Peyer's patch (tissue), 4 donors: ENCODE measurements at regions not wholly inside any gene's neighbourhood (a gene's known extent, or its start where the extent isn't known, plus 50 kb on each side); places are given as distances from the start of the nearest gene placed in this dataset.

ENCODE experiments used
- CTCF ChIP-seq, 6 experiments: fragments of 450-650 bp in 4 of 6; fragments of 200-600 bp in 2 of 6; sonication (generic) in 1 of 6; IDR thresholded peaks; one replicate each; pipeline ENCODE4 v1.5.1; 2017 to 2019; ENCODE audit warnings: antibody characterized with exemption in 6 of 6, mild to moderate bottlenecking in 3 of 6, moderate library complexity in 1 of 6
- POLR2A ChIP-seq, 2 donors: fragments of 450-650 bp; IDR thresholded peaks; one replicate each; pipeline ENCODE4 v1.5.1; 2017; ENCODE audit warnings: antibody characterized with exemption in 2 of 2, mild to moderate bottlenecking in 2 of 2, moderate library complexity in 2 of 2

DNA sequence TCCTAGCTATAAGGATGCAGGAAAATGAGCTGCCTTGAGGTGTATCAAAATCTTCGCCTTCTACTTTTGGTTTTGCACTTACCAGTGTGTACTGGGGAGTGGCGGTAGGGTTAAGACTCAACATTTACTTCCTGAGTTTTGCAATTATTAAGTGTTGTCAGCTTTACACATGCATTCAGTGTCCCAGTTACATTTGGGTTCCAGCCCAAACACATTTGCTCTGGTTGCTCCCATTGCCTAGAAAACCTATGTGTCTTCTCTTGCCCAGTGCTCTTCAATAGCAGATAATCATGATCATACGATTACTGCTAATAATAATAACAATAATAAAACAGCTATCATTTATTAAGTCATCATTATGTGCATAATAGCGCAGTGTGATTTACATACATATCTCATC, 241.5 kb upstream of the PAPPA start:
- TF ChIP-seq CTCF (IDR thresholded peaks at IDR 0.05) (no peak), POLR2A (IDR thresholded peaks at IDR 0.05) (no peak)
